ENCODE measurements at regions not wholly inside any gene's neighbourhood (a gene's known extent, or its start where the extent isn't known, plus 50 kb on each side); places are given as distances from the start of the nearest gene placed in this dataset.

- DNase-seq = no peak
Measured at GRCh38 chr1:227369102-227369760, 50.9 kb upstream of the CDC42BPA start.
